Tibial nerve (tissue), 4 donors: ENCODE measurements at regions not wholly inside any gene's neighbourhood (a gene's known extent, or its start where the extent isn't known, plus 50 kb on each side); places are given as distances from the start of the nearest gene placed in this dataset.

ENCODE experiments used
- DNase-seq, 2 donors: peaks; one replicate each; pipeline ENCODE4 v3.0.0-alpha.2; 2019; ENCODE audit warnings: low spot score in 2 of 2
- H3K27ac ChIP-seq, 4 donors: fragments of 200-600 bp; sonication (generic) in 3 of 4; one replicate each; pipeline ENCODE4 v1.5.1; 2017 to 2019; ENCODE audit warnings: mild to moderate bottlenecking in 1 of 4
- H3K27me3 ChIP-seq, 2 donors: fragments of 200-600 bp; sonication (generic) in 1 of 2; one replicate each; pipeline versions ENCODE4 v1.5.1 to v1.6.0; 2017 to 2019
- H3K36me3 ChIP-seq, 3 donors: fragments of 200-600 bp; sonication (generic); one replicate each; pipeline ENCODE4 v1.5.1; 2018 to 2019
- H3K4me1 ChIP-seq, 4 donors: fragments of 200-600 bp; sonication (generic) in 3 of 4; one replicate each; pipeline ENCODE4 v1.5.1; 2017 to 2019
- H3K4me3 ChIP-seq, 4 donors: fragments of 200-600 bp; sonication (generic) in 3 of 4; one replicate each; pipeline ENCODE4 v1.5.1; 2017 to 2019; ENCODE audit warnings: mild to moderate bottlenecking in 1 of 4, moderate library complexity in 1 of 4
- H3K9me3 ChIP-seq, 4 donors: fragments of 200-600 bp; sonication (generic) in 3 of 4; one replicate each; pipeline ENCODE4 v1.5.1; 2017 to 2019
- EP300 ChIP-seq, 2 donors: sonication (generic); formaldehyde crosslinking; IDR thresholded peaks; one replicate each; pipeline ENCODE4 v1.6.1; 2017; ENCODE audit warnings: antibody characterized with exemption in 2 of 2, mild to moderate bottlenecking in 1 of 2
- POLR2A ChIP-seq, 2 donors: fragments of 450-650 bp; IDR thresholded peaks; one replicate each; pipeline ENCODE4 v1.6.1; 2017; ENCODE audit warnings: antibody characterized with exemption in 2 of 2, mild to moderate bottlenecking in 2 of 2, moderate library complexity in 2 of 2
- WGBS, 2 donors: methylation state at CpG; one replicate each; pipeline ENCODE4 v1.1.5; 2018; 5-methylcytosine and 5-hydroxymethylcytosine counted together
- TF ChIP-seq, protein P1 (sequence below), 5 experiments: fragments of 200-600 bp in 3 of 5; fragments of 450-650 bp in 2 of 5; sonication (generic) in 3 of 5; IDR thresholded peaks; one replicate each; pipeline ENCODE4 v1.5.1; 2016 to 2019; ENCODE audit warnings: antibody characterized with exemption in 5 of 5, mild to moderate bottlenecking in 3 of 5, moderate library complexity in 2 of 5

DNA sequence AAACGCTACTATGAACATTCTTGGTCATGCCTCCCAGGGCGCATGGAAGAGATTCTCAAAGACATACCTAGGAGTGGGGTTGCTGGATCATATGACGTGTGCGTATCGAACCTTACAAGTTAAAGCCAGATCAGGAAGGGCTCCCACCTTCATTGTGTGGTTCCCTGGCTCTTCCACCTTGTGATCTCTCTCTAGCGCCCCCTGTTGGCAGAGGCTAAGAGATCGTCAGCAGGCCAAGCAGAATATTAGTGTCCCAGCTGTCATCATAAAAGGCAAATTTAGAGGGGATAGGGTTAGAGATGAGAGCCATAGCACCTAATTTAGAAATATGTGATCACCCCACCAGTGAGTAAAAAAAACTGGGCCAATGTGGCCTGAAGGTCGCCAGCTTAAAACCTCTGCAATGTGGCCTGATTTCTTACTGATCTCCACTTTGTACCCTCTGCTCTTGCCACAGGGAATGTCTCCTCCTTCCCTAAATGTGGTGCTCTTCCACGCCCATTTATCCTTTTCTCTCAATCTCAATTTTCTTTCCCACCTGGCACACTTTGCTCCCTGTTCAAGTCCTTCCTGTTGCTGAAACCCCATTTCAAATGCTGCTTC is 91.7 kb upstream of the SHB start:
- Histone ChIP-seq H3K27me3 (no peaks in the 10 kb centered on the region), H3K9me3 (no peaks in the 10 kb centered on the region), H3K4me1 (peaks cover 0 to 15% (median 0%) of the 10 kb centered on the region in 4 donors), H3K4me3 (no peak overlapping the region), H3K36me3 (no peaks in the 10 kb centered on the region), H3K27ac (no peak overlapping the region)
- 55 to 61% methylated on average over 9 of the region's 9 CpGs for WGBS, 2 donors
- no peak for TF ChIP-seq POLR2A (IDR thresholded peaks at IDR 0.05)
- TF ChIP-seq, protein P1, sequence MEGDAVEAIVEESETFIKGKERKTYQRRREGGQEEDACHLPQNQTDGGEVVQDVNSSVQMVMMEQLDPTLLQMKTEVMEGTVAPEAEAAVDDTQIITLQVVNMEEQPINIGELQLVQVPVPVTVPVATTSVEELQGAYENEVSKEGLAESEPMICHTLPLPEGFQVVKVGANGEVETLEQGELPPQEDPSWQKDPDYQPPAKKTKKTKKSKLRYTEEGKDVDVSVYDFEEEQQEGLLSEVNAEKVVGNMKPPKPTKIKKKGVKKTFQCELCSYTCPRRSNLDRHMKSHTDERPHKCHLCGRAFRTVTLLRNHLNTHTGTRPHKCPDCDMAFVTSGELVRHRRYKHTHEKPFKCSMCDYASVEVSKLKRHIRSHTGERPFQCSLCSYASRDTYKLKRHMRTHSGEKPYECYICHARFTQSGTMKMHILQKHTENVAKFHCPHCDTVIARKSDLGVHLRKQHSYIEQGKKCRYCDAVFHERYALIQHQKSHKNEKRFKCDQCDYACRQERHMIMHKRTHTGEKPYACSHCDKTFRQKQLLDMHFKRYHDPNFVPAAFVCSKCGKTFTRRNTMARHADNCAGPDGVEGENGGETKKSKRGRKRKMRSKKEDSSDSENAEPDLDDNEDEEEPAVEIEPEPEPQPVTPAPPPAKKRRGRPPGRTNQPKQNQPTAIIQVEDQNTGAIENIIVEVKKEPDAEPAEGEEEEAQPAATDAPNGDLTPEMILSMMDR (IDR thresholded peaks at IDR 0.05), result peak; percentile 40 to 72 (median 55)
- TF ChIP-seq EP300 (IDR thresholded peaks at IDR 0.05), result no peak
- peak in 1 of 2 donors; percentile 65 for DNase-seq

DNA sequence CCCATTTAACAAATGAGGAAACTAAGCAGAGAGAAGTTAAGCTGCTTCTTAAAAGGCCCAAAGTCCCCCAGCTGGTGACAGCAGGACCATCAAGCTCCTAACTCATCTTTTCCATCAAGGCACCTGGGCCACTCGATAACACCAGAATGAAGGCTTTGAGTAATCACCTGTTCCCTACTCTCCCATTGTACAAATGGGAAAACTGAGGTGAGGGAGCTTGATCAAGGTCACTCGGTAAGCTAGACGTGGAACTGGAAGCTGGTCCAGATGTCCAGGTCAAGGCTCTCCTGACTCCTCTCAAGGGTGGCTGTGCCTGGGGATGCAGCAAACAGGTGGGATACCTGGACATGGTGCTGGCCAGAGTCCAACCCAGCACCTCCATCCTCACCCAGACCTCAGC is 90.6 kb upstream of the SHB start:
- WGBS, 2 donors, result 92 to 93% methylated on average over 3 of the region's 3 CpGs
- Histone ChIP-seq H3K9me3 (no peaks in the 10 kb centered on the region), H3K36me3 (no peaks in the 10 kb centered on the region), H3K27ac (no peak overlapping the region), H3K4me1 (peaks cover 0 to 15% (median 0%) of the 10 kb centered on the region in 4 donors), H3K27me3 (no peaks in the 10 kb centered on the region), H3K4me3 (no peak overlapping the region)
- TF ChIP-seq EP300 (IDR thresholded peaks at IDR 0.05) (no peak), POLR2A (IDR thresholded peaks at IDR 0.05) (no peak)
- TF ChIP-seq, protein P1 (IDR thresholded peaks at IDR 0.05), result no peak
- DNase-seq, result no peak

DNA sequence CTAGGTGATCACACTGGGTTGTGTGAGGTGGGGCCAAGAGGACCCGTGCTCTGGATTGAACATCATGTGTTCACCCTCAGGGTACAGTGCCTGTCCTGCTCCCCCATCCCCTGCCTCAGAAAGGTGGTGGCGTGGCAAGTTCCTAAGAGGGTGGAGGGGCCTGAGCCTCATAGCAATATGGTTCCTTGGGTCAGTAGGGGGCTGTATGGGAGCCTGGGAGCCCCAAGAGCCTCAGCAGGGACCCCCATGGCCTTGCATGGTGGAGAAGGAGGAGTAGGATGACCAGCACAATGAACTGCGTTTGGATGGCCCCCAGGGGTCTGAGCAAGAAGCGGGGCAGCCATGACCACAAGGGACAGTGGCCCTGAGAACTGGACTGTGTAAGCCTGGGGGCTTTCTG is 89.6 kb upstream of the SHB start:
- TF ChIP-seq, protein P1 (IDR thresholded peaks at IDR 0.05), result no peak
- TF ChIP-seq POLR2A (IDR thresholded peaks at IDR 0.05) (no peak), EP300 (IDR thresholded peaks at IDR 0.05) (no peak)
- peaks cover 0 to 15% (median 0%) of the 10 kb centered on the region in 4 donors for H3K4me1 ChIP-seq
- no peaks in the 10 kb centered on the region for H3K36me3 ChIP-seq
- H3K4me3 ChIP-seq, result no peak overlapping the region
- H3K27ac ChIP-seq, result no peak overlapping the region
- no peak for DNase-seq
- WGBS, 2 donors, result 79 to 82% methylated on average over 4 of the region's 4 CpGs
- no peaks in the 10 kb centered on the region for H3K27me3 ChIP-seq
- no peaks in the 10 kb centered on the region for H3K9me3 ChIP-seq

DNA sequence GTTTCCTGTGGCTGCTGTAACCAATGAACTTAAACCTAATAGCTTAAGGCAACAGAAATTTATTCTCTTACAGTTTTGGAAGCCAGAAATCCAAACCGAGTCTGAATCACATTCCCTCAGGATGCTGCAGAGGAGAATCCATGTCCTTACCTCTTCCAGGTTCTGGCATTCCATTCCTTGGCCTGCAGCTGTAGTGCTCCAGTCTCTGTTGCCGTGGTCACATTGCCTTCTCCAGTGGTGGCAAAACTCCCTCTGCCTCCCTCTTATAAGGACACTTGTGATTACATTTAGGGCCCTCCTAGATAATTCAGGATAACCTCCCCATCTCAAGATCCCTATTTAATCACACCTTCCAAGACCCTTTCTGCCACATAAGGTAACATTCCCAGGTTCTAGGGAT is 88.7 kb upstream of the SHB start:
- no peak overlapping the region for H3K27ac ChIP-seq
- 70 to 71% methylated on average over 2 of the region's 2 CpGs for WGBS, 2 donors
- H3K27me3 ChIP-seq, result no peaks in the 10 kb centered on the region
- H3K36me3 ChIP-seq, result no peaks in the 10 kb centered on the region
- peaks cover 0 to 10% (median 0%) of the 10 kb centered on the region in 4 donors for H3K4me1 ChIP-seq
- H3K4me3 ChIP-seq, result no peak overlapping the region
- no peak for DNase-seq
- no peaks in the 10 kb centered on the region for H3K9me3 ChIP-seq
- TF ChIP-seq EP300 (IDR thresholded peaks at IDR 0.05), result no peak
- TF ChIP-seq, protein P1 (IDR thresholded peaks at IDR 0.05), result no peak
- no peak for TF ChIP-seq POLR2A (IDR thresholded peaks at IDR 0.05)

DNA sequence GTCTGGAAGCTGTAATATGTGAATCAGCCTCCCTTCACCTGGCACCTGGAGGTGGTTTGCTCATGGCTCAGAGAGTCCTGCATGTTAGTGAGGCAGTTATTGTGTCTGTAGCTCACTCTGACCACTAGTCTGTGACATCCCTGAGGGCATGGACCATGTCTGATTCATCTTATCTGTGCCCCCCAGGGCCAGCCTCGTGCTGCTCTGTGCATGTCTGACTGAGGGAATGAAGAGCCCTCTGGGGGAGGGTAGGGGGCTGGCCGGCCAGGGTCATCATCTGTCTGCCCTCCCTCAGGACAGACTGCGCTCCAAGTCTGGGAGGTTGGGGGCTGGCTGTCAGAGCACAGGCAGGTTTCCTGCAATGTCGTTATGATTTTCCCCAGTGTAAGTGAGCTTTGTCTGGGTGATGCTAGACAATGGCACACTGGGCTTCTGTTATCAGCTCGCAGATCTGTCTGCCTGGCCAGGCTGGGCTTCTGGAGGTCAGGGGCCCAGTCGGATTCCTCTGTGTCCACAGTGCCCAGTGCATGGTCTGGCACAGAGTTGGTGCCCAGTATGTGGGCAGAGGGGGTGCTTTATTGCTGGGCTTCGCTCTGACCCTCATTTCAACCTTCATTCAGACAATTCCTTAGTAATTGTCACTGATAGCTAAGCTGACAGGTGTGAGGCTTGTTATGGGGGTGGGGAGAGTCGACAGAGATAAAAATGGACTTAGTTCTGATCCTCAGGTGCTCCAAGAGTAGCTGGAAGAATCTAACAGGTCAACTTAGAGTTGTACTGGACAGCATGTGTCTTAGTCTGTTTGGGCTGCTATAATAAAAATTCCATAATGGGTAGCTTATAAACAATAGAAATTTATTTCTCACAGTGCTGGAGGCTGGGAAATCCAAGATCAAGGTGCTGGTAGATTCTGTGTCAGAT is 85.7 kb upstream of the SHB start:
- Histone ChIP-seq H3K9me3 (no peaks in the 10 kb centered on the region), H3K27ac (no peak overlapping the region), H3K4me3 (no peak overlapping the region), H3K4me1 (no peaks in the 10 kb centered on the region), H3K36me3 (no peaks in the 10 kb centered on the region), H3K27me3 (peaks cover 0 to 4% of the 10 kb centered on the region in 2 donors)
- DNase-seq, result no peak
- WGBS, 2 donors, result 47 to 60% methylated on average over 6 to 7 of the region's 8 CpGs
- TF ChIP-seq, protein P1 (IDR thresholded peaks at IDR 0.05), result no peak
- TF ChIP-seq POLR2A (IDR thresholded peaks at IDR 0.05) (no peak), EP300 (IDR thresholded peaks at IDR 0.05) (no peak)
